H1 (cell line): ENCODE measurements at regions not wholly inside any gene's neighbourhood (a gene's known extent, or its start where the extent isn't known, plus 50 kb on each side); places are given as distances from the start of the nearest gene placed in this dataset.

Source experiments
- CTCF ChIA-PET: fragments of 300-600 bp; sonication (Branson Sonifier 250); formaldehyde crosslinking; loops from one replicate; lab custom pipeline; 2021; ENCODE audit not compliant: partially characterized antibody; lab: Charles Lee
- POLR2A ChIA-PET: fragments of 300-600 bp; sonication (Branson Sonifier 250); formaldehyde crosslinking; loops from one replicate; lab custom pipeline; 2021; ENCODE audit warnings: inconsistent platforms; ENCODE audit not compliant: partially characterized antibody; lab: Charles Lee
- DNase-seq, 2 experiments: peaks; one replicate each; pipeline versions ENCODE4 v3.0.0 to v3.0.0-alpha.2; 2010 to 2022; ENCODE audit warnings: low spot score in 2 of 2, low read depth in 1 of 2, mixed read lengths in 1 of 2
- FAIRE-seq: peaks from 2 replicates; lab custom pipeline; 2011; peaks lifted over from hg19 to GRCh38; lab: Jason Lieb, UNC
- H2AFZ ChIP-seq: 2 replicates; pipeline ENCODE4 v1.8.1; 2012; ENCODE audit warnings: low read length, inconsistent platforms
- H2AK5ac ChIP-seq: 2 replicates; pipeline ENCODE4 v1.6.1; 2013; ENCODE audit warnings: low read depth, low read length
- H2BK120ac ChIP-seq: replicated peaks from 2 replicates; pipeline ENCODE3; 2013; ENCODE audit warnings: low read depth, low read length, inconsistent platforms
- H2BK12ac ChIP-seq: 2 replicates; pipeline ENCODE4 v1.6.1; 2013; ENCODE audit warnings: low read depth, low read length
- H2BK15ac ChIP-seq: 2 replicates; pipeline ENCODE4 v1.6.1; 2013; ENCODE audit warnings: low read length
- H2BK20ac ChIP-seq: 2 replicates; pipeline ENCODE4 v1.6.1; 2013; ENCODE audit warnings: low read length
- H2BK5ac ChIP-seq: 2 replicates; pipeline ENCODE4 v1.6.1; 2013; ENCODE audit warnings: low read depth, low read length
- H3K14ac ChIP-seq: 2 replicates; pipeline ENCODE4 v1.6.1; 2013; ENCODE audit warnings: inconsistent platforms; ENCODE audit not compliant: insufficient read length
- H3K18ac ChIP-seq: 2 replicates; pipeline ENCODE4 v1.6.1; 2013; ENCODE audit warnings: low read length; ENCODE audit errors: extremely low read depth
- H3K23ac ChIP-seq: 2 replicates; pipeline ENCODE4 v1.6.1; 2013; ENCODE audit warnings: inconsistent platforms; ENCODE audit not compliant: insufficient read length
- H3K23me2 ChIP-seq: 2 replicates; pipeline ENCODE4 v1.6.1; 2013; ENCODE audit warnings: low read depth, low read length
- H3K27ac ChIP-seq: 2 replicates; pipeline ENCODE4 v1.6.1; 2011; ENCODE audit warnings: low read depth, low read length, inconsistent platforms
- H3K27me3 ChIP-seq, 4 experiments: replicated peaks in 1 of 4; 1 replicate in 1 of 4; 2 replicates in 3 of 4; pipeline versions ENCODE4 v1.6.1 to v1.8.1; 2011 to 2013; ENCODE audit warnings: low read length in 3 of 4, mild to moderate bottlenecking in 3 of 4, inconsistent platforms in 2 of 4, mixed read lengths in 2 of 4, moderate library complexity in 1 of 4; ENCODE audit not compliant: control insufficient read depth in 3 of 4, insufficient read depth in 3 of 4; ENCODE audit errors: extremely low read depth in 1 of 4
- H3K36me3 ChIP-seq, 4 experiments: 2 replicates each; pipeline versions ENCODE4 v1.6.1 to v1.8.1; 2011 to 2013; ENCODE audit warnings: mild to moderate bottlenecking in 4 of 4, low read length in 3 of 4, moderate library complexity in 2 of 4, control low read depth in 1 of 4, inconsistent platforms in 1 of 4; ENCODE audit not compliant: insufficient read depth in 4 of 4, control insufficient read depth in 2 of 4
- H3K4ac ChIP-seq: replicated peaks from 2 replicates; pipeline ENCODE3; 2013; ENCODE audit warnings: low read length, low read depth, mixed read lengths, inconsistent platforms; ENCODE audit not compliant: insufficient read length
- H3K4me1 ChIP-seq, 4 experiments: replicated peaks in 1 of 4; 1 replicate in 1 of 4; 2 replicates in 3 of 4; pipeline versions ENCODE4 v1.6.1 to v1.8.1; 2011 to 2013; ENCODE audit warnings: low read length in 3 of 4, inconsistent platforms in 2 of 4, mixed read lengths in 1 of 4; ENCODE audit not compliant: insufficient read depth in 4 of 4, control insufficient read depth in 3 of 4
- H3K4me2 ChIP-seq, 2 experiments: 2 replicates each; pipeline versions ENCODE4 v1.6.1 to v1.8.1; 2011 to 2013; ENCODE audit warnings: low read depth in 2 of 2, low read length in 2 of 2, control low read depth in 1 of 2, inconsistent platforms in 1 of 2, mild to moderate bottlenecking in 1 of 2; ENCODE audit not compliant: insufficient read depth in 1 of 2
- H3K4me3 ChIP-seq, 4 experiments: fragments of 200-600, 300-600 bp in 1 of 4; sonication (generic), shearing (Covaris generic), sonication (Bioruptor Twin) in 1 of 4; 2 replicates each; pipeline versions ENCODE4 v1.5.1 to v1.8.1; 2011 to 2016; ENCODE audit warnings: low read length in 4 of 4, low read depth in 3 of 4, control low read depth in 2 of 4, inconsistent platforms in 2 of 4, mild to moderate bottlenecking in 2 of 4, mixed read lengths in 1 of 4, moderate library complexity in 1 of 4; ENCODE audit not compliant: insufficient read depth in 2 of 4; ENCODE audit errors: extremely low read depth in 1 of 4
- H3K56ac ChIP-seq: replicated peaks from 2 replicates; pipeline ENCODE3; 2013; ENCODE audit warnings: low read depth, mild to moderate bottlenecking, mixed read lengths, low read length, inconsistent platforms; ENCODE audit not compliant: insufficient read length
- H3K79me1 ChIP-seq: 2 replicates; pipeline ENCODE4 v1.6.1; 2013; ENCODE audit warnings: low read depth, low read length, control low read depth
- H3K79me2 ChIP-seq, 2 experiments: 2 replicates each; pipeline versions ENCODE4 v1.6.1 to v1.8.1; 2012 to 2013; ENCODE audit warnings: low read length in 2 of 2, mild to moderate bottlenecking in 2 of 2, inconsistent platforms in 1 of 2; ENCODE audit not compliant: insufficient read depth in 2 of 2, control insufficient read depth in 1 of 2
- H3K9ac ChIP-seq, 4 experiments: replicated peaks in 1 of 4; 1 replicate in 1 of 4; 2 replicates in 3 of 4; pipeline versions ENCODE4 v1.6.1 to v1.8.1; 2011 to 2013; ENCODE audit warnings: low read depth in 3 of 4, low read length in 3 of 4, control low read depth in 2 of 4, mild to moderate bottlenecking in 2 of 4, moderate library complexity in 2 of 4, inconsistent platforms in 1 of 4; ENCODE audit errors: extremely low read depth in 1 of 4
- H3K9me3 ChIP-seq, 2 experiments: 2 replicates each; pipeline versions ENCODE4 v1.6.1 to v1.8.1; 2012 to 2013; ENCODE audit warnings: mild to moderate bottlenecking in 2 of 2, moderate library complexity in 2 of 2, control low read depth in 1 of 2, inconsistent platforms in 1 of 2, low read depth in 1 of 2, low read length in 1 of 2, mixed read lengths in 1 of 2; ENCODE audit not compliant: insufficient read depth in 2 of 2
- H4K20me1 ChIP-seq, 2 experiments: replicated peaks in 1 of 2; 2 replicates each; pipeline versions ENCODE3 to v1.8.1; 2011 to 2013; ENCODE audit warnings: inconsistent platforms in 2 of 2, low read length in 2 of 2, mild to moderate bottlenecking in 1 of 2; ENCODE audit not compliant: insufficient read depth in 2 of 2, control insufficient read depth in 1 of 2
- H4K5ac ChIP-seq: 2 replicates; pipeline ENCODE4 v1.6.1; 2013; ENCODE audit warnings: low read length, low read depth, mixed read lengths, inconsistent platforms; ENCODE audit not compliant: insufficient read length
- H4K8ac ChIP-seq: 2 replicates; pipeline ENCODE4 v1.8.0; 2013; ENCODE audit warnings: mild to moderate bottlenecking, moderate library complexity, low read length, inconsistent platforms; ENCODE audit not compliant: insufficient read depth; ENCODE audit errors: extremely low read depth
- H4K91ac ChIP-seq: replicated peaks from 2 replicates; pipeline ENCODE3; 2013; ENCODE audit warnings: low read length, mixed read lengths, inconsistent platforms; ENCODE audit not compliant: insufficient read length
- BACH1 ChIP-seq: IDR thresholded peaks from 2 replicates; pipeline ENCODE4 v1.6.1; 2012; ENCODE audit warnings: low read length, improper control_type of control experiment
- CHD2 ChIP-seq: IDR thresholded peaks from 2 replicates; pipeline ENCODE4 v1.6.1; 2012; ENCODE audit warnings: low read length, improper control_type of control experiment
- CREB1 ChIP-seq: IDR thresholded peaks from 2 replicates; pipeline ENCODE4 v1.6.1; 2012; ENCODE audit warnings: inconsistent platforms
- GABPA ChIP-seq: IDR thresholded peaks from 2 replicates; pipeline ENCODE4 v1.6.1; 2011; ENCODE audit warnings: mild to moderate bottlenecking, low read length, moderate library complexity, borderline replicate concordance; ENCODE audit not compliant: insufficient read depth
- HDAC6 ChIP-seq: IDR thresholded peaks from one replicate; pipeline ENCODE4 v1.7.1; 2012; ENCODE audit warnings: low read depth, mild to moderate bottlenecking, inconsistent platforms, low read length, moderate library complexity
- NRF1 ChIP-seq: IDR thresholded peaks from 2 replicates; pipeline ENCODE4 v1.6.1; 2011; ENCODE audit warnings: mild to moderate bottlenecking, low read depth, low read length, improper control_type of control experiment
- RBBP5 ChIP-seq: IDR thresholded peaks from 2 replicates; pipeline ENCODE4 v1.7.1; 2012; ENCODE audit warnings: low read depth, mild to moderate bottlenecking, inconsistent platforms, low read length, moderate library complexity, borderline replicate concordance
- RXRA ChIP-seq: IDR thresholded peaks from 2 replicates; pipeline ENCODE4 v1.6.1; 2011; ENCODE audit warnings: low read depth, mild to moderate bottlenecking, low read length, moderate library complexity; ENCODE audit not compliant: insufficient read depth
- SAP30 ChIP-seq: fragments of 300-600 bp; sonication (generic); IDR thresholded peaks from 2 replicates; pipeline ENCODE4 v1.7.1; 2012; ENCODE audit warnings: low read length, moderate library complexity, mild to moderate bottlenecking, inconsistent platforms; ENCODE audit not compliant: insufficient read depth, insufficient replicate concordance
- SIX5 ChIP-seq: IDR thresholded peaks from 2 replicates; pipeline ENCODE4 v1.6.1; 2011; ENCODE audit warnings: mild to moderate bottlenecking, low read depth, low read length
- SUZ12 ChIP-seq: fragments of 200-600 bp; sonication (generic); IDR thresholded peaks from 2 replicates; pipeline ENCODE4 v1.6.1; 2012; ENCODE audit warnings: mild to moderate bottlenecking, inconsistent platforms, low read length, moderate library complexity, mixed read lengths
- ZNF274 ChIP-seq: IDR thresholded peaks from 2 replicates; pipeline ENCODE4 v1.7.0; 2012; ENCODE audit warnings: low read length, borderline replicate concordance; ENCODE audit errors: extremely low read depth
- WGBS, 2 experiments: shearing (Covaris generic) in 1 of 2; methylation state at CpG; one replicate each; pipeline versions ENCODE4 v1.1.6 to v1.1.7; 2013 to 2015; ENCODE audit warnings: low lambda C conversion rate in 2 of 2, mixed read lengths in 2 of 2, inconsistent platforms in 1 of 2, low coverage in 1 of 2, missing lambda C conversion rate in 1 of 2; ENCODE audit not compliant: insufficient replicate concordance in 2 of 2, insufficient coverage in 1 of 2, insufficient read length in 1 of 2; ENCODE audit errors: extremely low coverage in 1 of 2, missing lambda C conversion rate in 1 of 2; 5-methylcytosine and 5-hydroxymethylcytosine counted together

GRCh38 chr2:78739282-78739681 is 286.2 kb upstream of the REG3G start:
- no peak for FAIRE-seq
- no peak overlapping the region for H3K56ac ChIP-seq
- 95% methylated on average over 1 of the region's 1 CpG; no CpG with 5 or more reads in 1 of the 2 experiments for WGBS, 2 experiments

More at GRCh38 chr2:78739282-78739681, 286.2 kb upstream of the REG3G start:
- Histone ChIP-seq H4K8ac (no peak overlapping the region), H3K9me3 (no peaks in the 10 kb centered on the region), H4K5ac (no peak overlapping the region), H3K36me3 (no peaks in the 10 kb centered on the region), H3K23ac (no peak overlapping the region), H2AFZ (no peak overlapping the region), H2BK20ac (no peak overlapping the region), H3K79me2 (no peaks in the 10 kb centered on the region), H2BK15ac (no peak overlapping the region), H4K20me1 (no peaks in the 10 kb centered on the region), H2AK5ac (no peak overlapping the region), H2BK12ac (no peak overlapping the region), H2BK120ac (no peak overlapping the region), H3K27ac (no peak overlapping the region), H3K23me2 (no peaks in the 10 kb centered on the region), H3K79me1 (no peaks in the 10 kb centered on the region), H3K9ac (no peak overlapping the region), H3K4me1 (no peaks in the 10 kb centered on the region), H3K14ac (no peak overlapping the region), H3K18ac (no peak overlapping the region), H3K4me3 (no peak overlapping the region), H3K4ac (no peak overlapping the region), H3K27me3 (no peaks in the 10 kb centered on the region), H2BK5ac (no peak overlapping the region), H4K91ac (no peak overlapping the region), H3K4me2 (no peak overlapping the region)
- ChIA-PET POLR2A (no interaction called here), CTCF (interaction anchor here (0.8 kb wide), 1 partner anchor 122 kb away, joined by 3 read pairs; no protein-coding TSS in a partner anchor)
- DNase-seq: no peak
- TF ChIP-seq ZNF274 (no peak), NRF1 (no peak), GABPA (no peak), SUZ12 (no peak), SIX5 (no peak), RXRA (no peak), SAP30 (no peak), HDAC6 (no peak), RBBP5 (no peak), CHD2 (no peak), CREB1 (no peak), BACH1 (no peak)
